ENCODE measurements at regions not wholly inside any gene's neighbourhood (a gene's known extent, or its start where the extent isn't known, plus 50 kb on each side); places are given as distances from the start of the nearest gene placed in this dataset.

DNA sequence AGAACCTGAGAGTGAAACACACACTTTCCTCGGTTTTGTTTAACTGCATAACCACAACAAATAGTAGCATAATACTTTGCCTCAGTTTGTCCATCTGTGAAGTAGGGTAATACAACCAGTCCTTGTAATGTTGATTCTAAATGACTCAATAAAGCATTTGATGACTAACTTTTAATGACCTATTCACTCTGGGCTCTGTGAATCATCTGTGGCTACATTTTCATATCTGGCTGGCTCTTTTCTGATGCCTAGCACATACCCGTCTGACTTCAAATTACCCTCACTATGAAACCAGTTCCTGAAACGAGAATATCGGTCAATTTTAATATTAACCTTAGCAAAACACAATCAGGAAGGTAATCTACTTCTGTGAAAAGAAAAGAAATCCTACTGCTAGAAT, 151.0 kb downstream of the SH2D1A start:
- no peak for TF ChIP-seq CTCF (IDR thresholded peaks at IDR 0.05; ENCODE audit: low read depth, low read length, missing control alignments)
- no peak overlapping the region for H3K4me3 ChIP-seq (ENCODE audit: low read depth, low read length)
- DNase-seq (ENCODE audit: low read depth) = no peak

- TF ChIP-seq CTCF (IDR thresholded peaks at IDR 0.05; ENCODE audit: low read depth, low read length, missing control alignments) = no peak
- H3K4me3 ChIP-seq (ENCODE audit: low read depth, low read length) = no peak overlapping the region
- DNase-seq (ENCODE audit: low read depth) = no peak
Measured at GRCh38 chrX:124501586-124501985, 155.2 kb downstream of the SH2D1A start.

DNA sequence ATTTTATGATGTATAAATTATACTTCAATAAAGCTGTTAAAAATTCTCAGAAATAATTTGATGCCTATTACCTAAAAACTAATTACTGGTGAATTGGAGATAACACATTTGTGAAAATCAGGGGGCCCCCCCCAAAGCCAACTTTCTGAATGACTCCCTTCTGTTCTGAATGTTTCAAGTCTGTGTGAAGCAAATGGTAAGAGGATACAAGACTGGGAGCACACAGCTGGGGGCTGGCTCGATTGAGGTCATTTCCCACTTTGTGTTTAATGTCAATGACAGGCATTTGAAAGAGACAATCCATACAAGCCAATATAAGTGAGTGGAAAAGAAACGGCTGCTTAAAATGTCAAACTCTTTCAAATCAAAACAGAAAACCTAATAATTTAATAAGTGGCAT, 155.8 kb downstream of the SH2D1A start:
- no peak for DNase-seq (ENCODE audit: low read depth)
- TF ChIP-seq CTCF (IDR thresholded peaks at IDR 0.05; ENCODE audit: low read depth, low read length, missing control alignments) = no peak

GRCh38 chrX:124502599-124502998, 156.2 kb downstream of the SH2D1A start:
- no peak for TF ChIP-seq CTCF (IDR thresholded peaks at IDR 0.05; ENCODE audit: low read depth, low read length, missing control alignments)
- no peak for DNase-seq (ENCODE audit: low read depth)
- no peak overlapping the region for H3K4me3 ChIP-seq (ENCODE audit: low read depth, low read length)

More for the DNA sequence above, 155.8 kb downstream of the SH2D1A start:
- H3K4me3 ChIP-seq (ENCODE audit: low read depth, low read length) = no peak overlapping the region

DNA sequence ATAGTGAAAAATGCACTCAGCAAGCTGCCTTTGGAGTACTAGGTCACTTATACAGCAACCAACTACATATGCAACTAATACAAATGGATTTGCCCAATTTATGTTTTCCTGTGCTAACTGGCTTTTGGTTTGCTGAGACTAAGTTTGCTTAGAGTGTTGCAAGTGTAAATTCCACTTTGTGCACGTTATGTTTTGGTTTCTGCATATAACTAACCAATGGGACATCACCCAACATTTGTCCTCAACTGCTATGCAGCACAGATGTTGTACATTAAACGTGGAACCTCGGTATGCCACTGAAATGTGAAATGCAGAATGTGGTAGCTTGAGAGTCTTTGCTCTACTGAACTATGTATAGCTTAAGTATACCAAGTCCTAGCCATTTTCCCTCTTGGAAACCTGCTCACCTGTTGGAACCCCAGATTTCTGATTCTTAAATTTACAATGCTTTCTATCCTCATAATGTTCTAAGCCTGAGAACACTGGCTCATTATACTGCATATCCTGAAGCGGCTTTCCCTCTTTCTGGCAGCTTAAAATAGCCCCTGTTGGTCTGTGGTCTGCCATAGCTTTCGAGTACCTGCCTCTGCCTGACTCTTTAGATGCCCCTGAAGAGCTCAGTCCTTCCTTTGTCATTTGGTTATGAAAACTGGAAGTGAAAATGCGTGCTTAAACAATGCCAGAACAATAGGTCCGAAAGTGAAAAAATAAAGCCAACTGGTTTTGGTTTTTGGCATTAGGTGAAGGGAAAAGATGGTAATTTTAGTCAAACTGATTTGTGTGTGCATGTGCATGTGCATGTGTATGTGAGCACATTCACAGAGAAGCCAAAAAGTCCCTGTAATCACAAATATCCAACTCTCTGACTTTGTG, 158.0 kb downstream of the SH2D1A start:
- peak; percentile 12 for DNase-seq (ENCODE audit: low read depth)
- no peak overlapping the region for H3K4me3 ChIP-seq (ENCODE audit: low read depth, low read length)
- TF ChIP-seq CTCF (IDR thresholded peaks at IDR 0.05; ENCODE audit: low read depth, low read length, missing control alignments) = no peak

GRCh38 chrX:124506066-124506465, 159.7 kb downstream of the SH2D1A start:
- no peak for DNase-seq (ENCODE audit: low read depth)
- no peak overlapping the region for H3K4me3 ChIP-seq (ENCODE audit: low read depth, low read length)
- no peak for TF ChIP-seq CTCF (IDR thresholded peaks at IDR 0.05; ENCODE audit: low read depth, low read length, missing control alignments)

DNA sequence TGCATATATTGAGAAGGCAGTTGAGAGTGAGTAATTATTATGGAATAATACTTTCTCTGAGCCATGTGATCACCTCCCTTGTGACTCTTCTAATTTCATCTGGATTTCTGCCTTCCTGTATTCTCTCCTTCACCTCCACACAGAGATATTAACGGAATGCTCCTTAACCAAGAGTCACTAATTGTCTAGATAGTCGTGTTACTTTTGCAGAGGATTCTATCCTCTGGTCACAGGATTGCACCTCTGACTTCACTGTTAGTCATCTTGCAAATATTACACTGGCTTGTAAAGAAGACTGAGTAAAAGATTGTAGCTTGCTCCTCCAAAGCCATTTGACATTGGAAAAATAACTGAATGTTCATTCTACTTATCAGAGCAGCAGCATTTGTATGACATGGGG, 160.9 kb downstream of the SH2D1A start:
- no peak for TF ChIP-seq CTCF (IDR thresholded peaks at IDR 0.05; ENCODE audit: low read depth, low read length, missing control alignments)
- DNase-seq (ENCODE audit: low read depth) = no peak
- H3K4me3 ChIP-seq (ENCODE audit: low read depth, low read length) = no peak overlapping the region

Data from GM12864 (cell line).